ENCODE measurements at regions not wholly inside any gene's neighbourhood (a gene's known extent, or its start where the extent isn't known, plus 50 kb on each side); places are given as distances from the start of the nearest gene placed in this dataset.

- no peaks in the 10 kb centered on the region for H3K79me2 ChIP-seq (replicated peaks; ENCODE audit: insufficient read depth, low read length)
- H3K4me2 ChIP-seq (ENCODE audit: low read length) = no peak overlapping the region
- H3K9ac ChIP-seq (ENCODE audit: low read length) = no peak overlapping the region
- H3K9me2 ChIP-seq (ENCODE audit: insufficient read depth, low read length) = no peaks in the 10 kb centered on the region
- no peaks in the 10 kb centered on the region for H3F3A ChIP-seq (ENCODE audit: insufficient read depth, low read length, poor library complexity, severe bottlenecking)
- TF ChIP-seq TAF1 (IDR thresholded peaks at IDR 0.05; ENCODE audit: low read depth) (no peak), REST (IDR thresholded peaks at IDR 0.05; ENCODE audit: borderline replicate concordance) (no peak), POLR2AphosphoS5 (IDR thresholded peaks at IDR 0.05) (no peak), EP300 (conservative IDR thresholded peaks at IDR 0.05; ENCODE audit: poor library complexity, severe bottlenecking) (no peak), MXI1 (conservative IDR thresholded peaks at IDR 0.05; ENCODE audit: poor library complexity, severe bottlenecking) (no peak), RAD21 (conservative IDR thresholded peaks at IDR 0.05) (no peak), EZH2 (IDR thresholded peaks at IDR 0.05; ENCODE audit: borderline replicate concordance, insufficient read depth, low read length, poor library complexity, severe bottlenecking) (no peak), SMC3 (conservative IDR thresholded peaks at IDR 0.05; ENCODE audit: poor library complexity) (no peak)
- TF ChIP-seq, protein P1, sequence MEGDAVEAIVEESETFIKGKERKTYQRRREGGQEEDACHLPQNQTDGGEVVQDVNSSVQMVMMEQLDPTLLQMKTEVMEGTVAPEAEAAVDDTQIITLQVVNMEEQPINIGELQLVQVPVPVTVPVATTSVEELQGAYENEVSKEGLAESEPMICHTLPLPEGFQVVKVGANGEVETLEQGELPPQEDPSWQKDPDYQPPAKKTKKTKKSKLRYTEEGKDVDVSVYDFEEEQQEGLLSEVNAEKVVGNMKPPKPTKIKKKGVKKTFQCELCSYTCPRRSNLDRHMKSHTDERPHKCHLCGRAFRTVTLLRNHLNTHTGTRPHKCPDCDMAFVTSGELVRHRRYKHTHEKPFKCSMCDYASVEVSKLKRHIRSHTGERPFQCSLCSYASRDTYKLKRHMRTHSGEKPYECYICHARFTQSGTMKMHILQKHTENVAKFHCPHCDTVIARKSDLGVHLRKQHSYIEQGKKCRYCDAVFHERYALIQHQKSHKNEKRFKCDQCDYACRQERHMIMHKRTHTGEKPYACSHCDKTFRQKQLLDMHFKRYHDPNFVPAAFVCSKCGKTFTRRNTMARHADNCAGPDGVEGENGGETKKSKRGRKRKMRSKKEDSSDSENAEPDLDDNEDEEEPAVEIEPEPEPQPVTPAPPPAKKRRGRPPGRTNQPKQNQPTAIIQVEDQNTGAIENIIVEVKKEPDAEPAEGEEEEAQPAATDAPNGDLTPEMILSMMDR (IDR thresholded peaks at IDR 0.05; ENCODE audit: poor library complexity, severe bottlenecking) = no peak
- H3K27ac ChIP-seq (ENCODE audit: low read length) = no peak overlapping the region
- H4K20me1 ChIP-seq (ENCODE audit: insufficient read depth) = no peaks in the 10 kb centered on the region
- H3K27me3 ChIP-seq (ENCODE audit: insufficient read depth, low read depth, low read length) = no peaks in the 10 kb centered on the region
- no peak overlapping the region for H2AFZ ChIP-seq (ENCODE audit: low read depth, low read length)
- H3K36me3 ChIP-seq (ENCODE audit: insufficient read depth, low read length) = no peaks in the 10 kb centered on the region
- H3K9me3 ChIP-seq (ENCODE audit: low read length) = no peaks in the 10 kb centered on the region
- no peak overlapping the region for H3K4me3 ChIP-seq (ENCODE audit: low read length)
Measured at GRCh38 chr18:78642296-78642951, 337.2 kb upstream of the SALL3 start.

GRCh38 chr18:78643004-78643403, 336.6 kb upstream of the SALL3 start:
- H3F3A ChIP-seq (ENCODE audit: insufficient read depth, low read length, poor library complexity, severe bottlenecking) = no peaks in the 10 kb centered on the region
- H3K9ac ChIP-seq (ENCODE audit: low read length) = no peak overlapping the region
- TF ChIP-seq, protein P1 (IDR thresholded peaks at IDR 0.05; ENCODE audit: poor library complexity, severe bottlenecking) = no peak
- no peaks in the 10 kb centered on the region for H3K79me2 ChIP-seq (replicated peaks; ENCODE audit: insufficient read depth, low read length)
- H3K4me2 ChIP-seq (ENCODE audit: low read length) = no peak overlapping the region
- no peak overlapping the region for H2AFZ ChIP-seq (ENCODE audit: low read depth, low read length)
- no peak overlapping the region for H3K27ac ChIP-seq (ENCODE audit: low read length)
- H3K27me3 ChIP-seq (ENCODE audit: insufficient read depth, low read depth, low read length) = no peaks in the 10 kb centered on the region
- H3K36me3 ChIP-seq (ENCODE audit: insufficient read depth, low read length) = no peaks in the 10 kb centered on the region
- no peaks in the 10 kb centered on the region for H4K20me1 ChIP-seq (ENCODE audit: insufficient read depth)
- no peaks in the 10 kb centered on the region for H3K9me2 ChIP-seq (ENCODE audit: insufficient read depth, low read length)
- H3K9me3 ChIP-seq (ENCODE audit: low read length) = no peaks in the 10 kb centered on the region
- H3K4me3 ChIP-seq (ENCODE audit: low read length) = no peak overlapping the region
